ENCODE measurements at regions not wholly inside any gene's neighbourhood (a gene's known extent, or its start where the extent isn't known, plus 50 kb on each side); places are given as distances from the start of the nearest gene placed in this dataset.
A peak's percentile ranks its signal among the peaks of the same experiment; 100 is the strongest.

DNA sequence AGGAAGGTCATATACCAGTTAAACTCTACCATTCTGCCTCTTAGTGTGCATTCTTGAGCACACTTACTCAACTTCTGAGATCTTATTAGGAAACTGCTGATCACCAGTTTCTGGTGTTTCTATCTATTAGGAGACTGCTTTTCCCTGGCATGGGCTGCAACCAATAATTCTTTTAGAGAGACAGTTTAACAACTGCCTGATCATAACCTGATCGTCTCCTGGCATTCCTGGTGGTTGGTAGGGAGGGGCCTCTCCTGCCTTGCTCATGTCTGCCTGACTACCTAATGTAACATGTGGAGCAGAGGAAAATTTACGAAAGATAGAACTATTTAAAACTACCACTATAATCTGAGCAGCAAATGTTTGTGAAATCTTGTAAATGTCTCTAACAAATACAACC is 75.3 kb upstream of the MGAT4C start:
- CTCF ChIA-PET, result no interaction called here
- no peak for TF ChIP-seq CTBP1 (IDR thresholded peaks at IDR 0.05; ENCODE audit: borderline replicate concordance)
- TF ChIP-seq, protein P1, sequence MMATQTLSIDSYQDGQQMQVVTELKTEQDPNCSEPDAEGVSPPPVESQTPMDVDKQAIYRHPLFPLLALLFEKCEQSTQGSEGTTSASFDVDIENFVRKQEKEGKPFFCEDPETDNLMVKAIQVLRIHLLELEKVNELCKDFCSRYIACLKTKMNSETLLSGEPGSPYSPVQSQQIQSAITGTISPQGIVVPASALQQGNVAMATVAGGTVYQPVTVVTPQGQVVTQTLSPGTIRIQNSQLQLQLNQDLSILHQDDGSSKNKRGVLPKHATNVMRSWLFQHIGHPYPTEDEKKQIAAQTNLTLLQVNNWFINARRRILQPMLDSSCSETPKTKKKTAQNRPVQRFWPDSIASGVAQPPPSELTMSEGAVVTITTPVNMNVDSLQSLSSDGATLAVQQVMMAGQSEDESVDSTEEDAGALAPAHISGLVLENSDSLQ (IDR thresholded peaks at IDR 0.05), result peak; percentile 76
- no peak for DNase-seq (ENCODE audit: extremely low spot score)
- POLR2A ChIA-PET, result no interaction called here

DNA sequence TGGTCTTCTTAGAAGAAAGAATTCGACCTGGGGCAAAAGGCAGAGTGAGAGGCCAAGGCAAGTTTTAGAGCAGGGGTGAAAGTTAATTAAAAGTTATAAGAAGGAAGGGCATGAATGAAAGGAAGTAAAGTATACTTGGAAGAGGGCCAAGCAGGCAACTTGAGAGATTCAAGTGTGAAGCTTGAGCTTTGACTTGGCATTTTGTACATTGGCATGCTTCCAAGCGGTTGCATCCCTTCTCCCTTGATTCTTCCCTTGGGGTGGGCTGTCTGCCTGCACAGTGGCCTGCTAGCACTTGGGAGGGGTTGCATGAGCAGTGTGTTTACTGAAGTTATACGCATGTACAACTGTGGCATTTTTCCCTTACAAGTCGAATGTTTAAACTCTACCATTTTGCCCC is 74.8 kb upstream of the MGAT4C start:
- no peak for DNase-seq (ENCODE audit: extremely low spot score)
- POLR2A ChIA-PET, result no interaction called here
- CTCF ChIA-PET, result no interaction called here
- TF ChIP-seq SUZ12 (IDR thresholded peaks at IDR 0.05) (no peak), LEF1 (IDR thresholded peaks at IDR 0.05; ENCODE audit: borderline replicate concordance) (no peak), FOXM1 (IDR thresholded peaks at IDR 0.05; ENCODE audit: borderline replicate concordance) (no peak), CTBP1 (IDR thresholded peaks at IDR 0.05; ENCODE audit: borderline replicate concordance) (no peak), ZNF384 (IDR thresholded peaks at IDR 0.05) (no peak), HDGF (IDR thresholded peaks at IDR 0.05; ENCODE audit: borderline replicate concordance) (no peak), L3MBTL2 (conservative IDR thresholded peaks at IDR 0.05) (no peak), SP1 (IDR thresholded peaks at IDR 0.05) (no peak)
- TF ChIP-seq, protein P1 (IDR thresholded peaks at IDR 0.05), result no peak

DNA sequence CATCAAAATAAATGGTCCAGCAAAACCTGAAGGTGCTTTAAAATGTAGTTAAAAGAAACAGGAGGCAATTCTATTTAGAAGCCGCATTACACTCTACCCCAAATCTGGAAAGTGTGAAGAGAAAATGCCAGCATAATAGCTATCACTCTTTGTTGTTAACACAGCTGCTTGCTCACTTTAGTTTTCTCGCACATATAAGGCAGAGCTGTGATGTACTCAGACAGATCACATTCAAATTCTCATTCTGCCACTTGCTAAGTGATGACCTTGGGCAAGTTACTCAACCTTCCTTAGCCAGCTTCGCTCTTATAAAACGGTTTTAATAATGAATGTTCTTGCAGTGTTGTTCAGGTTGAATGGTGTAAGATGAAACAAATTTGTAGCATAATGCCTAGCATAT is 56.0 kb upstream of the MGAT4C start:
- ChIA-PET CTCF (interaction anchor here (0.6 kb wide), 1 partner anchor 1725 kb away, joined by 3 read pairs; no protein-coding TSS in a partner anchor), POLR2A (no interaction called here)
- no peak for DNase-seq (ENCODE audit: extremely low spot score)
- no peak for TF ChIP-seq ARNT (IDR thresholded peaks at IDR 0.05)
- no peak for TF ChIP-seq ZNF384 (IDR thresholded peaks at IDR 0.05)
- TF ChIP-seq HDGF (IDR thresholded peaks at IDR 0.05; ENCODE audit: borderline replicate concordance), result no peak
- no peak for TF ChIP-seq NFRKB (IDR thresholded peaks at IDR 0.05)
- no peak for TF ChIP-seq FOXA1 (IDR thresholded peaks at IDR 0.05)
- TF ChIP-seq FOXK2 (IDR thresholded peaks at IDR 0.05), result no peak
- TF ChIP-seq, protein P1 (IDR thresholded peaks at IDR 0.05), result no peak
- no peak for TF ChIP-seq ELF4 (IDR thresholded peaks at IDR 0.05)
- no peak for TF ChIP-seq LEF1 (IDR thresholded peaks at IDR 0.05; ENCODE audit: borderline replicate concordance)
- no peak for TF ChIP-seq SP1 (IDR thresholded peaks at IDR 0.05)
- no peak for TF ChIP-seq BHLHE40 (IDR thresholded peaks at IDR 0.05; ENCODE audit: borderline replicate concordance)
- no peak for TF ChIP-seq FOXM1 (IDR thresholded peaks at IDR 0.05; ENCODE audit: borderline replicate concordance)
- TF ChIP-seq L3MBTL2 (conservative IDR thresholded peaks at IDR 0.05), result no peak
- TF ChIP-seq TARDBP (IDR thresholded peaks at IDR 0.05), result no peak
- TF ChIP-seq SUZ12 (IDR thresholded peaks at IDR 0.05), result no peak
- TF ChIP-seq CTBP1 (IDR thresholded peaks at IDR 0.05; ENCODE audit: borderline replicate concordance), result no peak

Measured in HEK293T (cell line).